ENCODE measurements at regions not wholly inside any gene's neighbourhood (a gene's known extent, or its start where the extent isn't known, plus 50 kb on each side); places are given as distances from the start of the nearest gene placed in this dataset.

GRCh38 chr11:69963533-69964246 is 114.4 kb upstream of the ANO1 start:
- peaks cover 1 to 17% (median 13%) of the 10 kb centered on the region in 5 donors for H3K27me3 Mint-ChIP-seq
- ATAC-seq (no peak), DNase-seq (no peak)
- POLR2A ChIA-PET = no interaction called here
- H3K27ac Mint-ChIP-seq = no peak overlapping the region
- peaks cover 0 to 14% (median 6%) of the 10 kb centered on the region in 9 donors for H3K9me3 Mint-ChIP-seq
- no peak overlapping the region for H3K4me3 Mint-ChIP-seq
- H3K36me3 Mint-ChIP-seq = no peaks in the 10 kb centered on the region
- no peaks in the 10 kb centered on the region for H3K4me1 Mint-ChIP-seq

- Mint-ChIP-seq H3K9me3 (peaks cover 0 to 10% (median 4%) of the 10 kb centered on the region in 9 donors), H3K36me3 (no peaks in the 10 kb centered on the region), H3K27me3 (peaks cover 1 to 12% (median 11%) of the 10 kb centered on the region in 5 donors), H3K4me3 (no peak overlapping the region), H3K27ac (no peak overlapping the region), H3K4me1 (no peaks in the 10 kb centered on the region)
- ATAC-seq (no peak), DNase-seq (no peak)
- POLR2A ChIA-PET = no interaction called here
Observed at GRCh38 chr11:69964247-69964643, 113.9 kb upstream of the ANO1 start.

GRCh38 chr11:69965821-69966582 is 112.1 kb upstream of the ANO1 start:
- no peak for DNase-seq
- peaks cover 1 to 14% (median 4%) of the 10 kb centered on the region in 5 donors for H3K27me3 Mint-ChIP-seq
- POLR2A ChIA-PET = interaction anchor here (0.6 kb wide), 1 partner anchor 22 kb away, joined by 3 read pairs; no protein-coding TSS in a partner anchor
- ATAC-seq = no peak
- peaks cover 0 to 4% (median 0%) of the 10 kb centered on the region in 9 donors for H3K9me3 Mint-ChIP-seq
- H3K4me1 Mint-ChIP-seq = peaks cover 3 to 7% (median 7%) of the 10 kb centered on the region in 4 donors
- no peak overlapping the region for H3K27ac Mint-ChIP-seq
- H3K36me3 Mint-ChIP-seq = no peaks in the 10 kb centered on the region
- no peak overlapping the region for H3K4me3 Mint-ChIP-seq

DNA sequence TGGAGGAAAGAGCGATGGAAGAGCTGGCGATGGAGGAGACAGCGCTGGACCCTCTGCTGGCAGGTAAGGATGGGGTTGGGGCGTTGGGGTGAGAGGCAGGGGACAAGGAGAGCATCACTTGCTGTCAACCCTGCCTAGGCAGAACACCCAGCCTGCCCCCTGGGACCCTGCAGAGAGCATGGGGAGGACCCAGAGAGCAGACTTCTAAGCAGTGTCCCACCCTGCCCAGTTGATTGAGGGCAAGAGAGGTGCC is 111.6 kb upstream of the ANO1 start:
- Mint-ChIP-seq H3K36me3 (no peaks in the 10 kb centered on the region), H3K27me3 (peaks cover 1 to 15% (median 4%) of the 10 kb centered on the region in 5 donors), H3K4me3 (no peak overlapping the region), H3K4me1 (peaks cover 3 to 7% (median 7%) of the 10 kb centered on the region in 4 donors), H3K27ac (no peak overlapping the region), H3K9me3 (peaks cover 0 to 4% (median 0%) of the 10 kb centered on the region in 9 donors)
- POLR2A ChIA-PET = no interaction called here
- no peak for DNase-seq
- ATAC-seq = no peak

- Mint-ChIP-seq H3K4me3 (no peak overlapping the region), H3K36me3 (no peaks in the 10 kb centered on the region), H3K27ac (no peak overlapping the region), H3K4me1 (peaks cover 3 to 10% (median 7%) of the 10 kb centered on the region in 4 donors), H3K27me3 (peaks cover 1 to 15% (median 4%) of the 10 kb centered on the region in 5 donors), H3K9me3 (peaks cover 0 to 2% (median 0%) of the 10 kb centered on the region in 9 donors)
- POLR2A ChIA-PET = no interaction called here
- no peak for DNase-seq
- ATAC-seq = no peak
Observed at GRCh38 chr11:69966910-69967483, 111.1 kb upstream of the ANO1 start.

GRCh38 chr11:69967484-69967883 is 110.6 kb upstream of the ANO1 start:
- Mint-ChIP-seq H3K27ac (no peak overlapping the region), H3K9me3 (no peaks in the 10 kb centered on the region), H3K4me3 (no peak overlapping the region), H3K36me3 (no peaks in the 10 kb centered on the region), H3K4me1 (peaks cover 3 to 11% (median 8%) of the 10 kb centered on the region in 4 donors), H3K27me3 (peaks cover 1 to 15% (median 4%) of the 10 kb centered on the region in 5 donors)
- DNase-seq (no peak), ATAC-seq (no peak)
- POLR2A ChIA-PET = no interaction called here

DNA sequence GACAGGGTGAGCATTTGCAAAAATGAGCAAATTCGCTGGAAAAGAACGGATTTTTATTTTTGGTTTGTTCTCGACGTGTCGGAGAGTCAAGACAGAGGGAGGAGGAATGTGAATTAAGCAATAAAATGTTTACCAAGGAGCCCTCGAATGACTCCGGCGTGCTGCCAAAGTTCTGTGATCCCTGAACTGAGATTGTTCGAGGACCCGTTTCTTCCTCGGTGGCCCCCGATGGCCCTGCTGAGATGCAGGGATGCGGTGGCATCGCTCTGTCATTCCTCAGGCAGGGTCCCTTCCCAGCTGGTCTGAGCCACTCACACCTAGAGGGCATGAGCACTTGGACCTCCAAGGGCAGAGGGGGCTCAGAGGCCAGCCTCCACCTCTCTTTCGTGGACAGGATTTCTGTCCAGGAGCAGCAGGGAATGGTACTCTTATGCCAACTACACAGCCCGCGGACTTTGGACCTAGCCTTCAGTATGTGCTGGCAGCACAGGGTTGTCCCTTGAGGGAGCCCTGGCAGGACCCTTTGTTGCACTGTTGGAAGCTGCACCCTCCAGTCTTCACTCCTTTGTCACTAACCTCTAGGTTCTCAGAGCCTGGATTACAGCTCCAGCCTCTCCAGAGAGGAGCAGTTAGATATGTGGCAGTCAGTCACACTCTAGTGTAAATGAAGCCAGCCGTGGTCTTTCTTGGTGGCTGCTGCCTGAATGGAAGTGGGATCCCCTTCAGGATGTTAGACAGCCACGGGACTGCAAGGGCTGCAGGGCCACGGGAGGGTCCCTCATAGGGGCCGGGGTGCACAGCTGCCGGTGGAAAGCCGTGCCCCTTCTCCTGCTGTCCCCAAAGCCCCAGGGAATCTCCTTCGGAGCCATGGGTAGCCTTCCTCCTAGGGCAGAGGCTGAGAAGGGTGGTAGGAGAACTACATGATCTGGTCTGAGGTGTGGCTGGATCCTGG is 109.4 kb upstream of the ANO1 start:
- POLR2A ChIA-PET = no interaction called here
- peaks cover 3 to 13% (median 8%) of the 10 kb centered on the region in 4 donors for H3K4me1 Mint-ChIP-seq
- H3K27ac Mint-ChIP-seq = no peak overlapping the region
- no peaks in the 10 kb centered on the region for H3K9me3 Mint-ChIP-seq
- ATAC-seq (no peak), DNase-seq (no peak)
- no peak overlapping the region for H3K4me3 Mint-ChIP-seq
- H3K36me3 Mint-ChIP-seq = no peaks in the 10 kb centered on the region
- H3K27me3 Mint-ChIP-seq = peaks cover 1 to 15% (median 4%) of the 10 kb centered on the region in 5 donors

- Mint-ChIP-seq H3K27me3 (peaks cover 1 to 15% (median 4%) of the 10 kb centered on the region in 5 donors), H3K36me3 (no peaks in the 10 kb centered on the region), H3K9me3 (no peaks in the 10 kb centered on the region), H3K27ac (peak overlapping the region in 5 of 10 donors; percentile 19 to 77 (median 36)), H3K4me3 (peak overlapping the region in 3 of 10 donors; percentile 15 to 22 (median 18)), H3K4me1 (peaks cover 3 to 13% (median 8%) of the 10 kb centered on the region in 4 donors)
- POLR2A ChIA-PET = no interaction called here
- peak in 1 of 10 donors; percentile 4 for DNase-seq
- ATAC-seq = no peak
Observed at GRCh38 chr11:69969890-69970784, 108.0 kb upstream of the ANO1 start.

DNA sequence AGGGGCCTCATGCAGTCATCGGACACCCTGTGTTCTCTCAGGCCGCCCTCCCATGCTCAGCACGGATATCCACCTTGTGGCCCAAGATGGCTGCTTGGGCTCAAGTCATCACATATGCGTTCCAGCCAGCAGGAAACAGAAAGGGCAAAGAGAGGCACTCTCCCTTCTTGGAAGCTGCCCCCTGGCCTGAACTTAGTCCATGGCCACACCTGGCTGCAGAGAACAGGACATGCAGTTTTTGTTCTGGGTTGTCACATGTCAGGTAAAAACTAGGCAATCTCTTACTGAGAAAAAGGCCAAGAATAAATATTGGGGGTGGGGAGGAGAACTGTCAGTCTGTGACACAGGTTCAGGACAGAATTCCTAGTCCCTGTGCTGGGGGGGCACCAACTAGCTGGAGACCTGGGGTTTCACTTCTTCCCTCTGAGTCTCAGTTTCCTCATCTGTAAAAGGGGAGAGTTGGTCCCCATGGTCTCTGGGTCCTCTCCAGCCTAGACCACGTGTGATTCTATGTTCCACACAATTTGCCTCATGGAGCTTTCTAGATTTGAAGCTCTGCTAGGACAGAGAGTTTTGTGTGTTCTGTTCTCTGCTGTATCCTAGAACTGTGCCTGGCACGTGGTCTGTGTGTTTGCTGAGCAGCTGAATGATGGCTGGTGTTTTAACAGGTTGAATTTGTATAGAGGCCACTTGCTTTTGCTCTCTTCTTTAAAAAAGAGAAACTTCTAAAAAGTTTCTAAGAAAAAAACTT is 107.2 kb upstream of the ANO1 start:
- Mint-ChIP-seq H3K36me3 (no peaks in the 10 kb centered on the region), H3K4me3 (no peak overlapping the region), H3K27ac (peak overlapping the region in 1 of 10 donors; percentile 67), H3K4me1 (peaks cover 3 to 13% (median 8%) of the 10 kb centered on the region in 4 donors), H3K9me3 (no peaks in the 10 kb centered on the region), H3K27me3 (peaks cover 1 to 16% (median 7%) of the 10 kb centered on the region in 5 donors)
- POLR2A ChIA-PET = no interaction called here
- ATAC-seq (no peak), DNase-seq (peak in 1 of 10 donors; percentile 45)

DNA sequence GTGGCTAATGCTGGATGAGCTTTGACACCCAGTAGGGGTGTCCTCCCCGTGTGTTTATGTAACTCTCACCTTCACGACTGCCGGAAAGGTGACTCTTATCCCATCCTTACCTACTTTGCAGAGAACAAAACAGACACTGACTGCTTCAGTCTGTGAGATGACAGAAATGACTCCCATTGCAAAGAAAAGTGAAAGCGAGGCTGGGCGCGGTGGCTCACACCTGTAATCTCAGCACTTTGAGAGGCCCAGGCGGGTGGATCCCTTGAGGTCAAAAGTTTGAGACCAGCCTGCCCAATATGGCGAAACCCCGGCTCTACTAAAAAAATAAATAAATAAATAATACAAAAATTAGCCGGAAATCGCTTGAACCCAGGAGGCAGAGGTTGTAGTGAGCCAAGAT is 106.4 kb upstream of the ANO1 start:
- Mint-ChIP-seq H3K27ac (peak overlapping the region in 2 of 10 donors; percentile 33 to 74), H3K4me1 (peaks cover 3 to 13% (median 8%) of the 10 kb centered on the region in 4 donors), H3K4me3 (no peak overlapping the region), H3K9me3 (no peaks in the 10 kb centered on the region), H3K27me3 (peaks cover 1 to 18% (median 8%) of the 10 kb centered on the region in 5 donors), H3K36me3 (no peaks in the 10 kb centered on the region)
- no peak for ATAC-seq
- POLR2A ChIA-PET = no interaction called here
- peak in 1 of 10 donors; percentile 10 for DNase-seq

DNA sequence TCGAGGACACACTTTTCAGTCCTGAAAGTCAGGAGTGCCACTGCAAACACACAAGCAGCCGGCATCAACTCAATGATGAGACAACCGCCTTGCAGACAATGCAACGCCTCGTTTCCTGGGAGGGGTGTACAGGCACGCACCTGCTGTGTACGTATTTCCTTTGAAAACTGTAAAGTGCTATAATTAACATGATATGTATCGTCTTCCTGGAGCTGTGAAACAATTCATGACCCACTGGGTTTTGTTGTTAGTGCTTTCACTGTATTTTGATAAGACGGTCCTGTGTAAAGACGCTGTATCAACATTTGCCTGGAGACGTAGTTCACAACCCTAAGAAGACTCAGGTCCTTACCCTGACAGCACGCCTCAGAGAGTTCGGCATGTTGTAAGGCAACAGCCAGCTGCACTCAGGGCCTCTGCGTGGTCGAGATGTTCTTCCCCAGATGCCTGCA is 105.7 kb upstream of the ANO1 start:
- Mint-ChIP-seq H3K27me3 (peaks cover 1 to 21% (median 11%) of the 10 kb centered on the region in 5 donors), H3K4me1 (peaks cover 3 to 13% (median 8%) of the 10 kb centered on the region in 4 donors), H3K36me3 (no peaks in the 10 kb centered on the region), H3K4me3 (peak overlapping the region in 5 of 10 donors; percentile 8 to 46 (median 22)), H3K27ac (peak overlapping the region in 6 of 10 donors; percentile 32 to 85 (median 48)), H3K9me3 (no peaks in the 10 kb centered on the region)
- ATAC-seq (peak; percentile 65 to 81), DNase-seq (peak in 3 of 10 donors; percentile 3 to 26 (median 18))
- POLR2A ChIA-PET = no interaction called here

Data from naive thymus-derived CD8-positive, alpha-beta T cell (primary cell).